GM18868 (cell line): ENCODE measurements at regions not wholly inside any gene's neighbourhood (a gene's known extent, or its start where the extent isn't known, plus 50 kb on each side); places are given as distances from the start of the nearest gene placed in this dataset.

Experiments used
- ATAC-seq: cut with Tn5 transposase; IDR thresholded peaks from one replicate; pipeline ENCODE4 v1.9.1; 2021; ENCODE audit warnings: mild to moderate bottlenecking, moderate library complexity; ENCODE audit not compliant: unreplicated experiment

- ATAC-seq = no peak
Measured at GRCh38 chr6:113739041-113739655, 118.0 kb upstream of the MARCKS start.

- no peak for ATAC-seq
Measured at GRCh38 chr6:113741651-113742050, 115.5 kb upstream of the MARCKS start.

GRCh38 chr6:113742342-113742741 lies 114.8 kb upstream of the MARCKS start:
- ATAC-seq = no peak

- ATAC-seq = no peak
Measured at GRCh38 chr6:113744861-113745260, 112.3 kb upstream of the MARCKS start.

GRCh38 chr6:113750151-113750855 lies 106.8 kb upstream of the MARCKS start:
- no peak for ATAC-seq

- ATAC-seq = no peak
Measured at GRCh38 chr6:113754291-113754690, 102.9 kb upstream of the MARCKS start.

GRCh38 chr6:113755449-113756289 lies 101.5 kb upstream of the MARCKS start:
- ATAC-seq = peak; percentile 79

- no peak for ATAC-seq
Measured at GRCh38 chr6:113756290-113756665, 100.9 kb upstream of the MARCKS start.

GRCh38 chr6:113758214-113758613 lies 98.9 kb upstream of the MARCKS start:
- no peak for ATAC-seq

GRCh38 chr6:113758826-113759574 lies 98.1 kb upstream of the MARCKS start:
- peak; percentile 47 for ATAC-seq

GRCh38 chr6:113762641-113763040 lies 94.5 kb upstream of the MARCKS start:
- no peak for ATAC-seq

GRCh38 chr6:113763311-113763766 lies 93.8 kb upstream of the MARCKS start:
- ATAC-seq = no peak

GRCh38 chr6:113763876-113764275 lies 93.3 kb upstream of the MARCKS start:
- peak; percentile 83 for ATAC-seq

GRCh38 chr6:113765909-113766308 lies 91.2 kb upstream of the MARCKS start:
- no peak for ATAC-seq

- no peak for ATAC-seq
Measured at GRCh38 chr6:113767985-113768384, 89.2 kb upstream of the MARCKS start.

- no peak for ATAC-seq
Measured at GRCh38 chr6:113772961-113773360, 84.2 kb upstream of the MARCKS start.

GRCh38 chr6:113774127-113774825 lies 82.9 kb upstream of the MARCKS start:
- ATAC-seq = no peak

- ATAC-seq = no peak
Measured at GRCh38 chr6:113776998-113777397, 80.1 kb upstream of the MARCKS start.

GRCh38 chr6:113777601-113778000 lies 79.5 kb upstream of the MARCKS start:
- no peak for ATAC-seq

- no peak for ATAC-seq
Measured at GRCh38 chr6:113779656-113780055, 77.5 kb upstream of the MARCKS start.
